Transverse colon (tissue), 4 donors: ENCODE measurements at regions not wholly inside any gene's neighbourhood (a gene's known extent, or its start where the extent isn't known, plus 50 kb on each side); places are given as distances from the start of the nearest gene placed in this dataset.

ENCODE experiments used
- DNase-seq: peaks from one replicate; pipeline ENCODE4 v3.0.0-alpha.2; 2019
- H3K27ac ChIP-seq, 4 donors: fragments of 200-600 bp; sonication (generic); 2 replicates each; pipeline ENCODE4 v1.5.1; 2016 to 2018; ENCODE audit warnings: inconsistent platforms in 4 of 4
- H3K27me3 ChIP-seq: fragments of 200-600 bp; sonication (generic); 2 replicates; pipeline ENCODE4 v1.5.1; 2017; ENCODE audit warnings: inconsistent platforms
- H3K36me3 ChIP-seq, 4 donors: fragments of 200-600 bp; sonication (generic); 2 replicates each; pipeline ENCODE4 v1.5.1; 2017 to 2019; ENCODE audit warnings: inconsistent platforms in 4 of 4
- H3K4me1 ChIP-seq, 4 donors: fragments of 200-600 bp; sonication (generic); 2 replicates each; pipeline ENCODE4 v1.5.1; 2017 to 2020; ENCODE audit warnings: inconsistent platforms in 4 of 4
- H3K4me3 ChIP-seq, 4 donors: fragments of 200-600 bp; sonication (generic); 1 replicate in 1 of 4; 2 replicates in 3 of 4; pipeline versions ENCODE4 v1.5.1 to v1.6.1; 2017 to 2019; ENCODE audit warnings: inconsistent platforms in 4 of 4
- H3K9me3 ChIP-seq, 2 donors: fragments of 200-600 bp; sonication (generic); 2 replicates each; pipeline ENCODE4 v1.5.1; 2017 to 2019; ENCODE audit warnings: inconsistent platforms in 2 of 2
- EP300 ChIP-seq: sonication (generic); formaldehyde crosslinking; IDR thresholded peaks from one replicate; pipeline ENCODE4 v1.6.1; 2017; ENCODE audit warnings: antibody characterized with exemption, low read depth
- POLR2A ChIP-seq: fragments of 450-650 bp; IDR thresholded peaks from one replicate; pipeline ENCODE4 v1.6.1; 2016; ENCODE audit warnings: antibody characterized with exemption, mild to moderate bottlenecking, moderate library complexity
- POLR2AphosphoS5 ChIP-seq, 3 donors: sonication (generic); formaldehyde crosslinking; IDR thresholded peaks; one replicate each; pipeline ENCODE4 v1.6.1; 2016; ENCODE audit warnings: antibody characterized with exemption in 3 of 3
- WGBS, 2 donors: methylation state at CpG; one replicate each; pipeline ENCODE4 v1.1.5; 2018; ENCODE audit warnings: low coverage in 1 of 2; 5-methylcytosine and 5-hydroxymethylcytosine counted together
- in situ Hi-C, 4 donors: fragments of 200-750 bp; cut with MboI; loops; one replicate each; pipeline versions ENCODE4 v1.15.0 to v1.15.1; 2017; ENCODE audit warnings: low sequenced_read_pairs in 3 of 4, low pct_ligation_motif_present in 1 of 4, low pct_unique_long_range_greater_than_20kb in 1 of 4
- intact Hi-C: fragments of 100-400 bp; cut with DNase I; formaldehyde crosslinking; loops from one replicate; pipeline ENCODE4 v1.15.1; 2023; ENCODE audit warnings: low total_unique reads
- TF ChIP-seq, protein P1 (sequence below), 5 experiments: fragments of 200-600 bp in 3 of 5; fragments of 450-650 bp in 2 of 5; sonication (generic) in 3 of 5; IDR thresholded peaks; 1 replicate in 2 of 5; 2 replicates in 3 of 5; pipeline ENCODE4 v1.5.1; 2016 to 2017; ENCODE audit warnings: antibody characterized with exemption in 5 of 5, inconsistent platforms in 3 of 5, mild to moderate bottlenecking in 2 of 5, moderate library complexity in 1 of 5

DNA sequence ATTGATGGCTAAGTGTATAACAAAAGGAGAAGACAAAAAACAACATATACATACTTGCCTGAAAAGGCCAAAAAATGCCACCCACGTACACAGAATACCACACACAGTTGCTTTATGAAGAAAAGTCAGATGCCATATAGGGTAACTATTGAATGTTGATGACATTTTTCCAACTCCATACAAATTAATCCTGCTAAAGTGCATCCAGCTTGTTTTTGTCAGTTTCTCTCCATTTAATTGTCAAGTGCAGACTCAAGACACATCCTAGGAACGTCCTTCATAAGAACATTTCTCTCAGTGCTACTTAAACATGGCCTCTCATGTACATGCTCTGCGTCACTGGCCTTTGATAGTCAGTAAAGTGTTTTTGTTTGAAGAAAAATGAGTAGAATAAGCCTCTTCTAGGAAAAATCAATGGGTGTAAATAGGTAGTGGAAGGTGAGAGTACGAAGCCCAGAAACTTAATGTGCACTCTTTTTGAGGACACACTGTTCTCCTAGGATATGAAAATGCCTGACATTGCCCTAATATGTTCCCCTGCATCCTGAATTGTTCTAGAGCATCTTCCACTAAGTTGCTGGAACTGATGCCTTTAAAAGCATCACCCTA lies 267.4 kb upstream of the ATP11B start:
- intact Hi-C loops, result no loop called here
- Histone ChIP-seq H3K27me3 (no peaks in the 10 kb centered on the region), H3K36me3 (no peaks in the 10 kb centered on the region), H3K27ac (no peak overlapping the region), H3K4me1 (peaks cover 0 to 9% (median 0%) of the 10 kb centered on the region in 4 donors), H3K9me3 (no peaks in the 10 kb centered on the region), H3K4me3 (no peak overlapping the region)
- in situ Hi-C loops, result loop anchor here in 1 of 4 donors (25.0 kb wide), 1 partner anchor 89 kb away; no protein-coding TSS in a partner anchor
- 69 to 81% methylated on average over 4 of the region's 4 CpGs for WGBS, 2 donors
- TF ChIP-seq EP300, result no peak
- TF ChIP-seq POLR2A, result no peak
- TF ChIP-seq, protein P1, sequence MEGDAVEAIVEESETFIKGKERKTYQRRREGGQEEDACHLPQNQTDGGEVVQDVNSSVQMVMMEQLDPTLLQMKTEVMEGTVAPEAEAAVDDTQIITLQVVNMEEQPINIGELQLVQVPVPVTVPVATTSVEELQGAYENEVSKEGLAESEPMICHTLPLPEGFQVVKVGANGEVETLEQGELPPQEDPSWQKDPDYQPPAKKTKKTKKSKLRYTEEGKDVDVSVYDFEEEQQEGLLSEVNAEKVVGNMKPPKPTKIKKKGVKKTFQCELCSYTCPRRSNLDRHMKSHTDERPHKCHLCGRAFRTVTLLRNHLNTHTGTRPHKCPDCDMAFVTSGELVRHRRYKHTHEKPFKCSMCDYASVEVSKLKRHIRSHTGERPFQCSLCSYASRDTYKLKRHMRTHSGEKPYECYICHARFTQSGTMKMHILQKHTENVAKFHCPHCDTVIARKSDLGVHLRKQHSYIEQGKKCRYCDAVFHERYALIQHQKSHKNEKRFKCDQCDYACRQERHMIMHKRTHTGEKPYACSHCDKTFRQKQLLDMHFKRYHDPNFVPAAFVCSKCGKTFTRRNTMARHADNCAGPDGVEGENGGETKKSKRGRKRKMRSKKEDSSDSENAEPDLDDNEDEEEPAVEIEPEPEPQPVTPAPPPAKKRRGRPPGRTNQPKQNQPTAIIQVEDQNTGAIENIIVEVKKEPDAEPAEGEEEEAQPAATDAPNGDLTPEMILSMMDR (IDR thresholded peaks at IDR 0.05), result no peak
- TF ChIP-seq POLR2AphosphoS5 (IDR thresholded peaks at IDR 0.05), result no peak
- DNase-seq, result no peak

DNA sequence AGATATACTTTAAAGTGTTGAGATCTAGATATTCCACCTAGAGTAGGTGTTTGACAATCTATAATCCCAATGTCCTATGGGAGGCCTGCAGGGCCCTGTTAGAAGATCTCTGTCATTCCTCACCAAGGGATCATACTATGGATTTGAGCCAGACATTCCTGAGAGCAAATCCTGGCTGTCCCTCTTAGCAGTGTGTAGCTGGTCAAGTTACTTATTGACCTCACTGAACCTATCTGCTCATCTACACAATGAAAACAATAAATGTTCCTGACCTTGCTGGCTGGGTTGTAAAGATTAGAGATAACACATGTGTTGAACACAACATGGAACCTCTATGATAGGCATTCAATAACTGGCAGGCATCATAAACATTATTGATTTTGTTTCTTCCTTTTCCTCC lies 265.6 kb upstream of the ATP11B start:
- no peak overlapping the region for H3K4me3 ChIP-seq
- DNase-seq, result no peak
- no peak overlapping the region for H3K27ac ChIP-seq
- no peaks in the 10 kb centered on the region for H3K36me3 ChIP-seq
- H3K9me3 ChIP-seq, result no peaks in the 10 kb centered on the region
- TF ChIP-seq POLR2AphosphoS5 (IDR thresholded peaks at IDR 0.05) (no peak), EP300 (no peak), POLR2A (no peak)
- TF ChIP-seq, protein P1 (IDR thresholded peaks at IDR 0.05), result no peak
- peaks cover 0 to 9% (median 0%) of the 10 kb centered on the region in 4 donors for H3K4me1 ChIP-seq
- in situ Hi-C loops, result loop anchor here in 1 of 4 donors (25.0 kb wide), 1 partner anchor 90 kb away; no protein-coding TSS in a partner anchor
- H3K27me3 ChIP-seq, result no peaks in the 10 kb centered on the region
- intact Hi-C loops, result no loop called here

GRCh38 chr3:182530316-182530715 lies 263.0 kb upstream of the ATP11B start:
- Histone ChIP-seq H3K27ac (no peak overlapping the region), H3K4me1 (peaks cover 0 to 6% (median 0%) of the 10 kb centered on the region in 4 donors), H3K27me3 (no peaks in the 10 kb centered on the region), H3K9me3 (no peaks in the 10 kb centered on the region), H3K4me3 (no peak overlapping the region), H3K36me3 (no peaks in the 10 kb centered on the region)
- TF ChIP-seq POLR2A, result no peak
- no peak for TF ChIP-seq EP300
- TF ChIP-seq, protein P1 (IDR thresholded peaks at IDR 0.05), result no peak
- no peak for TF ChIP-seq POLR2AphosphoS5 (IDR thresholded peaks at IDR 0.05)
- in situ Hi-C loops, result loop anchor here in 1 of 4 donors (25.0 kb wide), 1 partner anchor 93 kb away; no protein-coding TSS in a partner anchor
- 76% methylated on average over 3 of the region's 3 CpGs; no CpG with 5 or more reads in 1 of the 2 donors for WGBS, 2 donors
- DNase-seq, result no peak
- intact Hi-C loops, result no loop called here

- no peaks in the 10 kb centered on the region for H3K36me3 ChIP-seq
- intact Hi-C loops (no loop called here), in situ Hi-C loops (loop anchor here in 1 of 4 donors (25.0 kb wide), 1 partner anchor 96 kb away; no protein-coding TSS in a partner anchor)
- H3K27ac ChIP-seq, result no peak overlapping the region
- H3K27me3 ChIP-seq, result no peaks in the 10 kb centered on the region
- WGBS, 2 donors, result 60 to 70% methylated on average over 2 of the region's 2 CpGs
- H3K9me3 ChIP-seq, result no peaks in the 10 kb centered on the region
- no peak for DNase-seq
- H3K4me1 ChIP-seq, result no peaks in the 10 kb centered on the region
- H3K4me3 ChIP-seq, result no peak overlapping the region
- no peak for TF ChIP-seq EP300
- TF ChIP-seq POLR2AphosphoS5 (IDR thresholded peaks at IDR 0.05), result no peak
- TF ChIP-seq, protein P1 (IDR thresholded peaks at IDR 0.05), result no peak
- no peak for TF ChIP-seq POLR2A
Measured at GRCh38 chr3:182533394-182533793, 259.9 kb upstream of the ATP11B start.
